ENCODE measurements at regions not wholly inside any gene's neighbourhood (a gene's known extent, or its start where the extent isn't known, plus 50 kb on each side); places are given as distances from the start of the nearest gene placed in this dataset.

DNA sequence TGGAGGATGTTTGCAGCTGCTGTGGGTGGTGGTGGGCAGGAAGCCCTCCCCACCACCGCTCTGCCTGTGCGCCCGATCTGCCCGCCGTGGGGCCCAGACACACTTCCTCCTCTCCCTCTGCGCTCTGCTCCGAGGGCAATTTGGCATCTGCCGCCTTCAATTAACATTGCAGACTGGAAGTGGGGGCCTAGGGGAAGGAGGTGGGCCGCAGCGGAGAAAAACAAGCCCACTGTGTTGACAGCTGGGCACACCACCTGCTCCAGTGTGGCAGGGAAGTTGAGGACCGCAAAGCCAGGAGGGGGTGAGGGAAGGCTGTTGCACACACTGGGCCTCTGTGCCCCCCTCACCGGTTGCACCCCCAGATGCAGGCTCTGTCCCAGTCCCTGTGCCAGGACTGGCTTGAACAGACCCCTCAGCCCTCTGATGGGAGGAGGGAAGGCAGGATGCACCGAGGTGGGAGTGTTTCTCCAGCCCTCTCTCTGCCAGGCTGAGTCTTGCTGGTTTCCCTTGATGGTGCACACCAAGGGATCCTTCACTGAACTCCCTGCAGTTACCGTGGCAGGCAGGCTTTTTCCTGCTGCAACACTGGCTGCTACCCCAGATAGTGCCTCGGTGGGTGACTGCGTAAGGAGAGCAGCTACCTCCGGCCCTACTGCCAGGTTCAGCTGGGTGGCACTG, 72.8 kb upstream of the MED9 start:
- no peak overlapping the region for H3K27ac ChIP-seq (ENCODE audit: extremely low read depth, low read depth, low read length)
- POLR2A ChIA-PET = interaction anchor here (0.7 kb wide), 1 partner anchor 14 kb away, joined by 3 read pairs; no protein-coding TSS in a partner anchor
- TF ChIP-seq, protein P1, sequence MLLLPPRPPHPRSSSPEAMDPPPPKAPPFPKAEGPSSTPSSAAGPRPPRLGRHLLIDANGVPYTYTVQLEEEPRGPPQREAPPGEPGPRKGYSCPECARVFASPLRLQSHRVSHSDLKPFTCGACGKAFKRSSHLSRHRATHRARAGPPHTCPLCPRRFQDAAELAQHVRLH (tag by site-specific recombination; IDR thresholded peaks at IDR 0.05) = no peak
- no peak for TF ChIP-seq ZNF658 (tag by site-specific recombination; IDR thresholded peaks at IDR 0.05)
- no peak for TF ChIP-seq ZNF670 (tag by site-specific recombination; IDR thresholded peaks at IDR 0.05; ENCODE audit: low read depth)
- TF ChIP-seq ZBTB17 (tag by site-specific recombination; IDR thresholded peaks at IDR 0.05) = no peak
- no peak for TF ChIP-seq SCRT1 (tag by site-specific recombination; IDR thresholded peaks at IDR 0.05; ENCODE audit: borderline replicate concordance)
- no peaks in the 10 kb centered on the region for H3K4me1 ChIP-seq (ENCODE audit: control insufficient read depth, insufficient read depth, low read length)
- H3K9me3 ChIP-seq (ENCODE audit: control insufficient read depth, insufficient read depth, low read depth, low read length) = no peaks in the 10 kb centered on the region
- no peak overlapping the region for H3K4me3 ChIP-seq (ENCODE audit: low read depth, low read length)
- H3K36me3 ChIP-seq (ENCODE audit: control insufficient read depth in 2 of 2, insufficient read depth in 1 of 2, low read length in 2 of 2) = no peaks in the 10 kb centered on the region
- CTCF ChIA-PET = no interaction called here

DNA sequence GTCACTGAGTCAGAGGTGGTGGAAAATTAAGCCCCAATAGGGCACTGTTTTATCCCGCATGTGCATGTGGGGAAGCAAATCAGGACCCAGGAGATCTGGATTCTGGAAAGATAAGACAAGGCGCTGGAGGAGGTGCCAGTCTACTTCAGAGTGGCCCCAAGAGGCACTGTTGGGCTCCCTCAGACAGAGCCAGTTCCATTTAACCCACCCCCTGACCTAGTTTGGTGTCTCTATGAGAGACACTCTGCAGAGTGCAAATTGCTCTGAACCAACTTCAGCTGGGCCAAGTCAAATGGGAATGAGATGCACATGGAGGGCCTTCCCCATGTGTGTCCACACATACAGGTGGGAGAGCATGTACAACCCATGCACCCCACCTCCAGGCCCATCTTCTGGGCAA, 71.1 kb upstream of the MED9 start:
- CTCF ChIA-PET = no interaction called here
- POLR2A ChIA-PET = no interaction called here
- Histone ChIP-seq H3K4me1 (ENCODE audit: control insufficient read depth, insufficient read depth, low read length) (no peaks in the 10 kb centered on the region), H3K36me3 (ENCODE audit: control insufficient read depth in 2 of 2, insufficient read depth in 1 of 2, low read length in 2 of 2) (no peaks in the 10 kb centered on the region), H3K4me3 (ENCODE audit: low read depth, low read length) (no peak overlapping the region), H3K27ac (ENCODE audit: extremely low read depth, low read depth, low read length) (no peak overlapping the region), H3K9me3 (ENCODE audit: control insufficient read depth, insufficient read depth, low read depth, low read length) (no peaks in the 10 kb centered on the region)
- TF ChIP-seq ZNF169 (tag by site-specific recombination; IDR thresholded peaks at IDR 0.05) (no peak), ZNF10 (tag by site-specific recombination; IDR thresholded peaks at IDR 0.05) (no peak), ZNF561 (tag by site-specific recombination; IDR thresholded peaks at IDR 0.05; ENCODE audit: borderline replicate concordance) (no peak)
- TF ChIP-seq, protein P2, sequence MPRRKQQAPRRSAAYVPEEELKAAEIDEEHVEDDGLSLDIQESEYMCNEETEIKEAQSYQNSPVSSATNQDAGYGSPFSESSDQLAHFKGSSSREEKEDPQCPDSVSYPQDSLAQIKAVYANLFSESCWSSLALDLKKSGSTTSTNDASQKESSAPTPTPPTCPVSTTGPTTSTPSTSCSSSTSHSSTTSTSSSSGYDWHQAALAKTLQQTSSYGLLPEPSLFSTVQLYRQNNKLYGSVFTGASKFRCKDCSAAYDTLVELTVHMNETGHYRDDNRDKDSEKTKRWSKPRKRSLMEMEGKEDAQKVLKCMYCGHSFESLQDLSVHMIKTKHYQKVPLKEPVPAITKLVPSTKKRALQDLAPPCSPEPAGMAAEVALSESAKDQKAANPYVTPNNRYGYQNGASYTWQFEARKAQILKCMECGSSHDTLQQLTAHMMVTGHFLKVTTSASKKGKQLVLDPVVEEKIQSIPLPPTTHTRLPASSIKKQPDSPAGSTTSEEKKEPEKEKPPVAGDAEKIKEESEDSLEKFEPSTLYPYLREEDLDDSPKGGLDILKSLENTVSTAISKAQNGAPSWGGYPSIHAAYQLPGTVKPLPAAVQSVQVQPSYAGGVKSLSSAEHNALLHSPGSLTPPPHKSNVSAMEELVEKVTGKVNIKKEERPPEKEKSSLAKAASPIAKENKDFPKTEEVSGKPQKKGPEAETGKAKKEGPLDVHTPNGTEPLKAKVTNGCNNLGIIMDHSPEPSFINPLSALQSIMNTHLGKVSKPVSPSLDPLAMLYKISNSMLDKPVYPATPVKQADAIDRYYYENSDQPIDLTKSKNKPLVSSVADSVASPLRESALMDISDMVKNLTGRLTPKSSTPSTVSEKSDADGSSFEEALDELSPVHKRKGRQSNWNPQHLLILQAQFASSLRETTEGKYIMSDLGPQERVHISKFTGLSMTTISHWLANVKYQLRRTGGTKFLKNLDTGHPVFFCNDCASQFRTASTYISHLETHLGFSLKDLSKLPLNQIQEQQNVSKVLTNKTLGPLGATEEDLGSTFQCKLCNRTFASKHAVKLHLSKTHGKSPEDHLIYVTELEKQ (tag by site-specific recombination; IDR thresholded peaks at IDR 0.05; ENCODE audit: borderline replicate concordance) = no peak

DNA sequence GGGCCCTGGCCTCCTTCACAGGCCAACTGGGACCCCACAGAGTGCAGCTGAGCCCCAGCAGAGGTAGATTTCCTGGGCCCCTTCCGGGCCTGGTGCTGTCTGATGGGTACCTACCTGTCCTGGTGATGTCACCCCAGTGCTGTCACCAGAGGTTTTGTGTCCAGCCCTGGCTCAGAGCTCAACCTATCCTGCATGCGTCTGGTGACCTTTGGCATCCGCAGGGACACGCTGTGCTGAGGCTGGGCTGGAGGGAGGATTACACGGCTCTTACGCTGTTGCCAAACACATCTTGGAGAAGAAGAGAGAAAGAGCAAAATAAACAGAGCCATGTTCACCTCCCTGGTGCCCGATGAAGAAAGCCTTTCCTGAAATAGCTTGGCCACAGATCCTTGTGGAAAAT, 70.6 kb upstream of the MED9 start:
- POLR2A ChIA-PET = no interaction called here
- CTCF ChIA-PET = interaction anchor here (1.0 kb wide), 1 partner anchor 236 kb away, joined by 3 read pairs; no protein-coding TSS in a partner anchor

DNA sequence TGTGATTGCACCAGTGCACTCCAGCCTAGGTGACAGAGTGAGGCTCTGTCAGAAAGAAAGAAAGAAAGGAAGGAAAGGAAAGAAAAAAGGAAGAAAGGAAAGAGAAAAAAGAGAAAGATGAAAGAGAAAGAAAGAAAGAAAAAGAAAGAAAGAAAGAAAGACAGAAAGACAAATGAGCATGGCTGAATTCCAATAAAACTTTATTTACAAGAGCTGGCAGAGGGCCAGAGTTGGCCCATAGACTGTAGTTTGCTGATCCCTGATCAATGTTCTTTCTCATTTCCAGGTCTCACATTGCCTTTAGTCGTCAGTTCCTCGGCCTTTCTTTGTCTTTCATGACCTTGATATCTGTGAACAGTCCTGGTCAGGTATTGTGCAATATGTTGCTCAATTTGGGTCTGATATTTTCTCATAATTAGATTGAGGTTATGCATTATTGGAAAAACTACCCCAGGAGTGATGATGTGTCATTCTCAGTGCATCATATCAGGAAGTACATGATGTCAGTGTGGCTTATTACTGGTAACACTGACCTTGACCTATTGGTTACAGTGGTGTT, 68.5 kb upstream of the MED9 start:
- ChIA-PET CTCF (interaction anchor here (0.9 kb wide), 1 partner anchor 54 kb away, joined by 3 read pairs; no protein-coding TSS in a partner anchor), POLR2A (no interaction called here)
- no peak for TF ChIP-seq ZNF830 (tag by site-specific recombination; IDR thresholded peaks at IDR 0.05; ENCODE audit: low read depth)
- TF ChIP-seq ZNF366 (tag by site-specific recombination; conservative IDR thresholded peaks at IDR 0.05) = peak; percentile 75
- TF ChIP-seq ZNF302 (tag by site-specific recombination; IDR thresholded peaks at IDR 0.05; ENCODE audit: low read depth) = no peak
- TF ChIP-seq ZNF266 (tag by site-specific recombination; IDR thresholded peaks at IDR 0.05; ENCODE audit: low read depth) = no peak
- TF ChIP-seq, protein P3, sequence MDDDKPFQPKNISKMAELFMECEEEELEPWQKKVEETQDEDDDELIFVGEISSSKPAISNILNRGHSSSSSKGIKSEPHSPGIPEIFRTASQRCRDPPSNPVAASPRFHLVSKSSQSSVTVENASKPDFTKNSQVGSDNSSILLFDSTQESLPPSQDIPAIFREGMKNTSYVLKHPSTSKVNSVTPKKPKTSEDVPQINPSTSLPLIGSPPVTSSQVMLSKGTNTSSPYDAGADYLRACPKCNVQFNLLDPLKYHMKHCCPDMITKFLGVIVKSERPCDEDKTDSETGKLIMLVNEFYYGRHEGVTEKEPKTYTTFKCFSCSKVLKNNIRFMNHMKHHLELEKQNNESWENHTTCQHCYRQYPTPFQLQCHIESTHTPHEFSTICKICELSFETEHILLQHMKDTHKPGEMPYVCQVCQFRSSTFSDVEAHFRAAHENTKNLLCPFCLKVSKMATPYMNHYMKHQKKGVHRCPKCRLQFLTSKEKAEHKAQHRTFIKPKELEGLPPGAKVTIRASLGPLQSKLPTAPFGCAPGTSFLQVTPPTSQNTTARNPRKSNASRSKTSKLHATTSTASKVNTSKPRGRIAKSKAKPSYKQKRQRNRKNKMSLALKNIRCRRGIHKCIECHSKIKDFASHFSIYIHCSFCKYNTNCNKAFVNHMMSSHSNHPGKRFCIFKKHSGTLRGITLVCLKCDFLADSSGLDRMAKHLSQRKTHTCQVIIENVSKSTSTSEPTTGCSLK (tag by site-specific recombination; IDR thresholded peaks at IDR 0.05) = no peak
- no peak for TF ChIP-seq ZNF341 (tag by site-specific recombination; IDR thresholded peaks at IDR 0.05; ENCODE audit: low read depth)
- no peak for TF ChIP-seq ZBTB7A (tag by site-specific recombination; IDR thresholded peaks at IDR 0.05; ENCODE audit: low read depth)
- TF ChIP-seq ZNF521 (tag by site-specific recombination; IDR thresholded peaks at IDR 0.05) = no peak
- peak; percentile 85 for TF ChIP-seq PRDM1 (tag by site-specific recombination; IDR thresholded peaks at IDR 0.05)

More for the DNA sequence above, 70.6 kb upstream of the MED9 start:
- no peaks in the 10 kb centered on the region for H3K4me1 ChIP-seq (ENCODE audit: control insufficient read depth, insufficient read depth, low read length)
- H3K9me3 ChIP-seq (ENCODE audit: control insufficient read depth, insufficient read depth, low read depth, low read length) = no peaks in the 10 kb centered on the region
- no peak overlapping the region for H3K4me3 ChIP-seq (ENCODE audit: low read depth, low read length)
- no peaks in the 10 kb centered on the region for H3K36me3 ChIP-seq (ENCODE audit: control insufficient read depth in 2 of 2, insufficient read depth in 1 of 2, low read length in 2 of 2)
- no peak overlapping the region for H3K27ac ChIP-seq (ENCODE audit: extremely low read depth, low read depth, low read length)
- TF ChIP-seq ZXDB (tag by site-specific recombination; IDR thresholded peaks at IDR 0.05) = no peak

More for the DNA sequence above, 68.5 kb upstream of the MED9 start:
- H3K27ac ChIP-seq (ENCODE audit: extremely low read depth, low read depth, low read length) = no peak overlapping the region
- no peaks in the 10 kb centered on the region for H3K9me3 ChIP-seq (ENCODE audit: control insufficient read depth, insufficient read depth, low read depth, low read length)
- H3K4me1 ChIP-seq (ENCODE audit: control insufficient read depth, insufficient read depth, low read length) = no peaks in the 10 kb centered on the region
- no peak overlapping the region for H3K4me3 ChIP-seq (ENCODE audit: low read depth, low read length)
- no peaks in the 10 kb centered on the region for H3K36me3 ChIP-seq (ENCODE audit: control insufficient read depth in 2 of 2, insufficient read depth in 1 of 2, low read length in 2 of 2)
